MM.1S (cell line): ENCODE measurements at regions not wholly inside any gene's neighbourhood (a gene's known extent, or its start where the extent isn't known, plus 50 kb on each side); places are given as distances from the start of the nearest gene placed in this dataset.

ENCODE experiments used
- DNase-seq: peaks from one replicate; pipeline ENCODE4 v3.0.0-alpha.2; 2015
- H2AFZ ChIP-seq: fragments of 300-600 bp; sonication (generic); 2 replicates; pipeline ENCODE4 v1.6.0; 2016; ENCODE audit warnings: antibody characterized with exemption, low read length
- H3F3A ChIP-seq: fragments of 300-600 bp; sonication (generic); 2 replicates; pipeline ENCODE4 v1.6.1; 2016; ENCODE audit warnings: mild to moderate bottlenecking, antibody characterized with exemption, low read length, moderate library complexity, mixed read lengths; ENCODE audit not compliant: insufficient read depth
- H3K27ac ChIP-seq: fragments of 300-600 bp; sonication (generic); 2 replicates; pipeline ENCODE4 v1.5.1; 2016; ENCODE audit warnings: mild to moderate bottlenecking, low read length
- H3K27me3 ChIP-seq: fragments of 300-600 bp; sonication (generic); replicated peaks from 2 replicates; pipeline ENCODE4 v1.6.0; 2016; ENCODE audit warnings: low read length; ENCODE audit not compliant: insufficient read depth
- H3K36me3 ChIP-seq: fragments of 300-600 bp; sonication (generic); replicated peaks from 2 replicates; pipeline ENCODE4 v1.6.1; 2016; ENCODE audit warnings: mild to moderate bottlenecking, low read length, mixed read lengths; ENCODE audit not compliant: insufficient read depth
- H3K4me1 ChIP-seq: fragments of 300-600 bp; sonication (generic); 2 replicates; pipeline ENCODE4 v1.6.1; 2016; ENCODE audit warnings: low read length, mixed read lengths
- H3K4me2 ChIP-seq: fragments of 300-600 bp; sonication (generic); 2 replicates; pipeline ENCODE4 v1.6.0; 2016; ENCODE audit warnings: low read depth, low read length
- H3K4me3 ChIP-seq: fragments of 300-600 bp; sonication (generic); 2 replicates; pipeline ENCODE4 v1.5.1; 2016; ENCODE audit warnings: low read length, mixed read lengths
- H3K79me2 ChIP-seq: fragments of 300-600 bp; sonication (generic); 2 replicates; pipeline ENCODE4 v1.6.1; 2016; ENCODE audit warnings: mixed run types, low read length, mixed read lengths
- H3K9ac ChIP-seq: fragments of 300-600 bp; sonication (generic); 2 replicates; pipeline ENCODE4 v1.6.1; 2016; ENCODE audit warnings: low read length, mixed read lengths
- H3K9me2 ChIP-seq: fragments of 300-600 bp; sonication (generic); replicated peaks from 2 replicates; pipeline ENCODE4 v1.6.1; 2016; ENCODE audit warnings: mild to moderate bottlenecking, low read length, mixed read lengths; ENCODE audit not compliant: insufficient read depth
- H3K9me3 ChIP-seq: fragments of 300-600 bp; sonication (generic); replicated peaks from 2 replicates; pipeline ENCODE4 v1.6.1; 2016; ENCODE audit warnings: mild to moderate bottlenecking, low read length, mixed read lengths; ENCODE audit not compliant: insufficient read depth
- H4K20me1 ChIP-seq: fragments of 300-600 bp; sonication (generic); 2 replicates; pipeline ENCODE4 v1.6.1; 2016; ENCODE audit warnings: mild to moderate bottlenecking, low read length, moderate library complexity, mixed read lengths; ENCODE audit not compliant: insufficient read depth
- EZH2 ChIP-seq: fragments of 300-600 bp; sonication (generic); optimal IDR thresholded peaks from 2 replicates; pipeline ENCODE3; 2017; ENCODE audit warnings: low read depth, mild to moderate bottlenecking, antibody characterized with exemption, low read length, mixed read lengths
- EZH2phosphoT487 ChIP-seq: fragments of 300-600 bp; sonication (generic); IDR thresholded peaks from 2 replicates; pipeline ENCODE4 v1.6.1; 2018; ENCODE audit warnings: antibody characterized with exemption, low read length
- TF ChIP-seq, protein P1 (sequence below): fragments of 300-600 bp; sonication (generic); IDR thresholded peaks from 2 replicates; pipeline ENCODE4 v1.5.1; 2016; ENCODE audit warnings: antibody characterized with exemption, low read length, mixed read lengths

DNA sequence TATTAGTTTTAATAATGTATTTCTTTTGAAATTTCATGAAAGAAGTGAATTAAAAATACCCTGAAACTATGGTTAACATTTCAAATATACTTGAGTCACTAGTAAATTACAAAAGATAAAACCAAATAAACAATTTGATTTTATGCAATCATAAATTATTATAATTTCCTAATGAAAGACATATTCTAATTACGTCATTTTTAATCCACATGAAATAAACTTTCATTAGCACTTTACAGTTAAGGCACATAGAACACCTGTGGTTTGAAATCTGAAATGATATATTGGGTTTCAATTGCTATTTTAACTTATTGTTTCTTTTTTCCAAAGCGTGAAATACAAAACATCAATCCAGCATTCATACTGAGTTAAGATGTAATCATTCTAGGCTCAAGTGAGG is 1492.5 kb upstream of the PABPC4L start:
- Histone ChIP-seq H3K27ac (no peak overlapping the region), H3K4me3 (no peak overlapping the region), H3K9ac (no peak overlapping the region), H3K9me2 (no peaks in the 10 kb centered on the region), H3K4me2 (no peak overlapping the region), H3K79me2 (no peaks in the 10 kb centered on the region), H3K36me3 (no peaks in the 10 kb centered on the region), H2AFZ (no peak overlapping the region), H4K20me1 (no peaks in the 10 kb centered on the region), H3K4me1 (no peaks in the 10 kb centered on the region), H3K27me3 (no peaks in the 10 kb centered on the region), H3F3A (no peaks in the 10 kb centered on the region), H3K9me3 (no peaks in the 10 kb centered on the region)
- no peak for TF ChIP-seq EZH2phosphoT487
- TF ChIP-seq, protein P1, sequence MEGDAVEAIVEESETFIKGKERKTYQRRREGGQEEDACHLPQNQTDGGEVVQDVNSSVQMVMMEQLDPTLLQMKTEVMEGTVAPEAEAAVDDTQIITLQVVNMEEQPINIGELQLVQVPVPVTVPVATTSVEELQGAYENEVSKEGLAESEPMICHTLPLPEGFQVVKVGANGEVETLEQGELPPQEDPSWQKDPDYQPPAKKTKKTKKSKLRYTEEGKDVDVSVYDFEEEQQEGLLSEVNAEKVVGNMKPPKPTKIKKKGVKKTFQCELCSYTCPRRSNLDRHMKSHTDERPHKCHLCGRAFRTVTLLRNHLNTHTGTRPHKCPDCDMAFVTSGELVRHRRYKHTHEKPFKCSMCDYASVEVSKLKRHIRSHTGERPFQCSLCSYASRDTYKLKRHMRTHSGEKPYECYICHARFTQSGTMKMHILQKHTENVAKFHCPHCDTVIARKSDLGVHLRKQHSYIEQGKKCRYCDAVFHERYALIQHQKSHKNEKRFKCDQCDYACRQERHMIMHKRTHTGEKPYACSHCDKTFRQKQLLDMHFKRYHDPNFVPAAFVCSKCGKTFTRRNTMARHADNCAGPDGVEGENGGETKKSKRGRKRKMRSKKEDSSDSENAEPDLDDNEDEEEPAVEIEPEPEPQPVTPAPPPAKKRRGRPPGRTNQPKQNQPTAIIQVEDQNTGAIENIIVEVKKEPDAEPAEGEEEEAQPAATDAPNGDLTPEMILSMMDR, result no peak
- TF ChIP-seq EZH2, result no peak
- no peak for DNase-seq

DNA sequence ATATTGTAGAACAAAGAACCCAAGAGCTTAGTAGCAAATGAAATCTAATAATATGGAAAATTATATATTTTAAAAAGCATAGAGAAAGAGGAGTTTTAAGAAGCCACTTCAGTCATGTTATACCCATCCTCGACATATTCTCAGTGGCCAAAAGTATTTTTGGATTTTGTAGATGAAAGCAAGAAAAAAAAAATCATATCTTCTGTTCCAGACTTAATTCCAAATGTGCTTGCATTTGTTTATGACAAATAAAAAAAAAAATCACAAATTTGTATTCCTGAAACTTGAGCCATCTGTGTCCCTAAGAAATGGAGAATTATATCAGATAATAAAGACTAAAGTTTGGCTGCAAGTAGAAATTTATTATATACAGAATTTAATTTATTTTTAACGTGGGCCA is 1482.4 kb upstream of the PABPC4L start:
- no peaks in the 10 kb centered on the region for H3F3A ChIP-seq
- no peak for TF ChIP-seq EZH2
- TF ChIP-seq, protein P1, result no peak
- TF ChIP-seq EZH2phosphoT487, result no peak

DNA sequence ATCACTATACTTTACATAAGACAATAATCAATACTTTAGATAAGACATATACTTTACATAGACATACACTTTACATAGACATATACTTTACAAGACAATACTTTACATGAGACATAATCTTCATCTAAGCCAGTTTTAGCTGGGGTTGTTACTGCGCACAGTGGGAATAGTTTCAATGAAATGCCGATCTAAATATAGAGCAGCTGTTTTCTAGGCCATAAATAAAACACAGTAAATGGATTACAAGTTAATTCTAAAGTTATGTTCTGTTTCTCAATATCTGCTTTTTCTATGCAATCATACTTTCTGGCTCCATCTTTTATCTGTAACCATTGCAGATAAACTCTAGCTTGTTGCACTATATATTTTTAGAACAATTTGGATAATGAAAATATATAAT is 1470.6 kb upstream of the PABPC4L start:
- TF ChIP-seq, protein P1, result no peak
- TF ChIP-seq EZH2phosphoT487 (no peak), EZH2 (no peak)
- H3K4me2 ChIP-seq, result no peak overlapping the region
- no peaks in the 10 kb centered on the region for H3K4me1 ChIP-seq
- no peaks in the 10 kb centered on the region for H3K36me3 ChIP-seq
- no peaks in the 10 kb centered on the region for H3K9me2 ChIP-seq
- H3F3A ChIP-seq, result no peaks in the 10 kb centered on the region
- no peaks in the 10 kb centered on the region for H3K9me3 ChIP-seq
- no peak overlapping the region for H3K4me3 ChIP-seq
- no peak overlapping the region for H2AFZ ChIP-seq
- DNase-seq, result no peak
- no peaks in the 10 kb centered on the region for H4K20me1 ChIP-seq
- H3K27ac ChIP-seq, result no peak overlapping the region
- H3K79me2 ChIP-seq, result no peaks in the 10 kb centered on the region
- no peak overlapping the region for H3K9ac ChIP-seq
- H3K27me3 ChIP-seq, result no peaks in the 10 kb centered on the region

More for the DNA sequence above, 1482.4 kb upstream of the PABPC4L start:
- no peak for DNase-seq
- H3K27ac ChIP-seq, result no peak overlapping the region
- H2AFZ ChIP-seq, result no peak overlapping the region
- H3K4me1 ChIP-seq, result no peaks in the 10 kb centered on the region
- no peaks in the 10 kb centered on the region for H3K27me3 ChIP-seq
- H3K79me2 ChIP-seq, result no peaks in the 10 kb centered on the region
- no peaks in the 10 kb centered on the region for H3K9me2 ChIP-seq
- no peaks in the 10 kb centered on the region for H4K20me1 ChIP-seq
- H3K4me3 ChIP-seq, result no peak overlapping the region
- H3K9ac ChIP-seq, result no peak overlapping the region
- no peaks in the 10 kb centered on the region for H3K36me3 ChIP-seq
- no peaks in the 10 kb centered on the region for H3K9me3 ChIP-seq
- no peak overlapping the region for H3K4me2 ChIP-seq
